ENCODE measurements at regions not wholly inside any gene's neighbourhood (a gene's known extent, or its start where the extent isn't known, plus 50 kb on each side); places are given as distances from the start of the nearest gene placed in this dataset.

- TF ChIP-seq POLR2A (IDR thresholded peaks at IDR 0.05) (no peak), CTCF (IDR thresholded peaks at IDR 0.05) (no peak), POLR2AphosphoS5 (IDR thresholded peaks at IDR 0.05; ENCODE audit: insufficient read depth in 1 of 2, low read depth in 1 of 2) (no peak)
Measured at GRCh38 chr22:33167998-33168790, 110.0 kb upstream of the SYN3 start.

Measured in vagina (tissue), 2 donors.